ENCODE measurements at regions not wholly inside any gene's neighbourhood (a gene's known extent, or its start where the extent isn't known, plus 50 kb on each side); places are given as distances from the start of the nearest gene placed in this dataset.

DNA sequence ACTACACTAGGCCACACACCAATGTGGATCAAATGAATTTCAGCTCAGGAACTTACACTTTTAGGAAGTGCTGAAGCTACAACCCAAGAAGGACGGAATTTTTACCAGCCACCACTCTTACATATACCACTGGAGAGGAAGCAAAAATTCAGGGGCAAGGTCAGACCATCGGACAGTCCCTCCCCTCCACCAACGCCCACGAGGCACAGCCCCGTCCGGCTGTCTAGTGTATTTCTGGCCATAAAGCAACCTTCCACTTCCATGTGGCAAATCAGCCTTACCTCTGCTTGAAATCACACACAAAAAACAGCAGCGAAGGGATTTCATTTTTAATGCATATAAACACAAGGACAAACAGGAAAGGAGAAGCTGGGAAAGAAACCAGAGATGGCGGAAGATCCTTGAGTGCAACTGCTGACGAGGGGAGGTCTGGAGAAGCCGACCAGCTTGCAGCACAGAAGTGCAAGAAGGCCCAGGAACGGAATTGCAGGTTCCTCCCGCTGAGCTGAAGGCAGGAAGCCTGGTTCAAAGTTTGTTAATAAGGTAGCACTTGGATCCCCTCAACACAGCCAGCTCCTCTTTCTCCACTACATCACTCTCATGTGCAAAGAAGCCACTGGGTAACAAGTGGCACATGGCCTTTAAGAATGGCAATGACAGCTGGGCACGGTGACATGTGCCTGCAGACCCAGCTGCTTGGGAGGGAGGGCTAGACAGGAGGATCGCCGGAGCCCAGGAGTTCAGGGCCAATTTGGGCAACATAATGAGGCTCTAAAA lies 71.5 kb downstream of the SHANK2 start:
- no peaks in the 10 kb centered on the region for H3K4me1 ChIP-seq (ENCODE audit: control insufficient read depth, insufficient read depth, low read length)
- in situ Hi-C loops (cut with HindIII; ENCODE audit: low pct_unique_long_range_greater_than_20kb, low sequenced_read_pairs) = no loop called here
- no TSS peak for BruUV-seq (replicated peaks)
- no peaks in the 10 kb centered on the region for H3K36me3 ChIP-seq (ENCODE audit: control insufficient read depth, insufficient read depth, low read length)
- TF ChIP-seq SIN3A (IDR thresholded peaks at IDR 0.05; ENCODE audit: borderline replicate concordance, insufficient read depth, low read depth, low read length) = no peak
- TF ChIP-seq TCF7L2 (IDR thresholded peaks at IDR 0.05; ENCODE audit: low read depth, low read length) = no peak
- no peak for TF ChIP-seq POLR2AphosphoS5 (IDR thresholded peaks at IDR 0.05; ENCODE audit: low read depth, low read length)
- TF ChIP-seq, protein P1, sequence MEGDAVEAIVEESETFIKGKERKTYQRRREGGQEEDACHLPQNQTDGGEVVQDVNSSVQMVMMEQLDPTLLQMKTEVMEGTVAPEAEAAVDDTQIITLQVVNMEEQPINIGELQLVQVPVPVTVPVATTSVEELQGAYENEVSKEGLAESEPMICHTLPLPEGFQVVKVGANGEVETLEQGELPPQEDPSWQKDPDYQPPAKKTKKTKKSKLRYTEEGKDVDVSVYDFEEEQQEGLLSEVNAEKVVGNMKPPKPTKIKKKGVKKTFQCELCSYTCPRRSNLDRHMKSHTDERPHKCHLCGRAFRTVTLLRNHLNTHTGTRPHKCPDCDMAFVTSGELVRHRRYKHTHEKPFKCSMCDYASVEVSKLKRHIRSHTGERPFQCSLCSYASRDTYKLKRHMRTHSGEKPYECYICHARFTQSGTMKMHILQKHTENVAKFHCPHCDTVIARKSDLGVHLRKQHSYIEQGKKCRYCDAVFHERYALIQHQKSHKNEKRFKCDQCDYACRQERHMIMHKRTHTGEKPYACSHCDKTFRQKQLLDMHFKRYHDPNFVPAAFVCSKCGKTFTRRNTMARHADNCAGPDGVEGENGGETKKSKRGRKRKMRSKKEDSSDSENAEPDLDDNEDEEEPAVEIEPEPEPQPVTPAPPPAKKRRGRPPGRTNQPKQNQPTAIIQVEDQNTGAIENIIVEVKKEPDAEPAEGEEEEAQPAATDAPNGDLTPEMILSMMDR (IDR thresholded peaks at IDR 0.05) = no peak
- TF ChIP-seq, protein P2, sequence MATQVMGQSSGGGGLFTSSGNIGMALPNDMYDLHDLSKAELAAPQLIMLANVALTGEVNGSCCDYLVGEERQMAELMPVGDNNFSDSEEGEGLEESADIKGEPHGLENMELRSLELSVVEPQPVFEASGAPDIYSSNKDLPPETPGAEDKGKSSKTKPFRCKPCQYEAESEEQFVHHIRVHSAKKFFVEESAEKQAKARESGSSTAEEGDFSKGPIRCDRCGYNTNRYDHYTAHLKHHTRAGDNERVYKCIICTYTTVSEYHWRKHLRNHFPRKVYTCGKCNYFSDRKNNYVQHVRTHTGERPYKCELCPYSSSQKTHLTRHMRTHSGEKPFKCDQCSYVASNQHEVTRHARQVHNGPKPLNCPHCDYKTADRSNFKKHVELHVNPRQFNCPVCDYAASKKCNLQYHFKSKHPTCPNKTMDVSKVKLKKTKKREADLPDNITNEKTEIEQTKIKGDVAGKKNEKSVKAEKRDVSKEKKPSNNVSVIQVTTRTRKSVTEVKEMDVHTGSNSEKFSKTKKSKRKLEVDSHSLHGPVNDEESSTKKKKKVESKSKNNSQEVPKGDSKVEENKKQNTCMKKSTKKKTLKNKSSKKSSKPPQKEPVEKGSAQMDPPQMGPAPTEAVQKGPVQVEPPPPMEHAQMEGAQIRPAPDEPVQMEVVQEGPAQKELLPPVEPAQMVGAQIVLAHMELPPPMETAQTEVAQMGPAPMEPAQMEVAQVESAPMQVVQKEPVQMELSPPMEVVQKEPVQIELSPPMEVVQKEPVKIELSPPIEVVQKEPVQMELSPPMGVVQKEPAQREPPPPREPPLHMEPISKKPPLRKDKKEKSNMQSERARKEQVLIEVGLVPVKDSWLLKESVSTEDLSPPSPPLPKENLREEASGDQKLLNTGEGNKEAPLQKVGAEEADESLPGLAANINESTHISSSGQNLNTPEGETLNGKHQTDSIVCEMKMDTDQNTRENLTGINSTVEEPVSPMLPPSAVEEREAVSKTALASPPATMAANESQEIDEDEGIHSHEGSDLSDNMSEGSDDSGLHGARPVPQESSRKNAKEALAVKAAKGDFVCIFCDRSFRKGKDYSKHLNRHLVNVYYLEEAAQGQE (IDR thresholded peaks at IDR 0.05; ENCODE audit: insufficient read depth in 1 of 2, low read depth in 2 of 2, low read length in 1 of 2) = no peak
- H3K27me3 ChIP-seq (ENCODE audit: control insufficient read depth, insufficient read depth, low read length) = peaks cover 3% of the 10 kb centered on the region
- intact Hi-C loops (cut with micrococcal nuclease; ENCODE audit: unreplicated experiment) = no loop called here
- DNase-seq (ENCODE audit: low read depth, low spot score) (no peak), ATAC-seq (no peak)
- CTCF ChIA-PET = no interaction called here
- H3K4me3 ChIP-seq (ENCODE audit: low read depth in 2 of 2, low read length in 2 of 2) = no peak overlapping the region
- POLR2A ChIA-PET = no interaction called here
- H3K9me3 ChIP-seq (ENCODE audit: control insufficient read depth, insufficient read depth, low read depth, low read length) = peaks cover 12% of the 10 kb centered on the region; the same call in 1 of the 2 replicates
- H3K27ac ChIP-seq (ENCODE audit: low read length) = no peak overlapping the region

DNA sequence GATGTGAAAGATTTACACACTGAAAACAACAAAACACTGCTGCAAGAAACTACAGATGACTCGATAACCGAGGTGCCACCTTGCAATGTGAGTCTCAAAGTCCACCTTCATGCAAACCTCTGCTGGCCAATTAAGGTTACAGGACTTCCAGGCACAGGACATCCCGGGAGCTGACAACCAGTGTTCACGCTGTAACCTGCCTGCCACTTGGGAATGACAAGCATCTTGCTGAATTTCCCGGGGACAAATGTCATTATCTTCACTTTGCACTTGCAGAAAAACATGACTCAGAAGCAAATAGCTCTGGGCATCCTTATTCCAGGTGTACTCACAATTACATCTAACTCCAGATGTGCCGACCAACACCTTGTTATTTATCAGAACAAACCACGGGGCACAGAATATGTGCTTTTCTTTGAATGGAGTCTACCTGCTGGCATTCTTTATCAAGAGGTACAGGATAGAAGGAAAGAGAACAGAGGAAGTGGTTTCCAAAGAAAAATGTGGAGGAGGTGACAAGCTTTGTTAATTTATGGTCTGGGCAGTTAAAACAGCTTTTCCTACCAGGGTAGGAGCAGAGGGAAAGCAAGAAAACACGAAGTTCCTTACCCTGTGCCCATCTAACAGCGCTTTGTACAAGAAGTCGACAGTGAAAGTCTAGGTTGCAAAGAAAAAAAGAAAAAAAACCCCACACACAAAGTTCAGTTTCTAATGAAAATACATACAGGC lies 72.3 kb downstream of the SHANK2 start:
- Histone ChIP-seq H3K4me1 (ENCODE audit: control insufficient read depth, insufficient read depth, low read length) (no peaks in the 10 kb centered on the region), H3K4me3 (ENCODE audit: low read depth in 2 of 2, low read length in 2 of 2) (no peak overlapping the region), H3K36me3 (ENCODE audit: control insufficient read depth, insufficient read depth, low read length) (no peaks in the 10 kb centered on the region), H3K27me3 (ENCODE audit: control insufficient read depth, insufficient read depth, low read length) (peaks cover 3% of the 10 kb centered on the region), H3K9me3 (ENCODE audit: control insufficient read depth, insufficient read depth, low read depth, low read length) (peaks cover 12% of the 10 kb centered on the region; the same call in 1 of the 2 replicates), H3K27ac (ENCODE audit: low read length) (no peak overlapping the region)
- ChIA-PET POLR2A (no interaction called here), CTCF (no interaction called here)
- DNase-seq (ENCODE audit: low read depth, low spot score) (no peak), ATAC-seq (no peak)
- TF ChIP-seq, protein P2 (IDR thresholded peaks at IDR 0.05; ENCODE audit: insufficient read depth in 1 of 2, low read depth in 2 of 2, low read length in 1 of 2) = no peak
- no peak for TF ChIP-seq POLR2AphosphoS5 (IDR thresholded peaks at IDR 0.05; ENCODE audit: low read depth, low read length)
- no peak for TF ChIP-seq TCF7L2 (IDR thresholded peaks at IDR 0.05; ENCODE audit: low read depth, low read length)
- TF ChIP-seq, protein P1 (IDR thresholded peaks at IDR 0.05) = no peak
- no TSS peak for BruUV-seq (replicated peaks)
- intact Hi-C loops (cut with micrococcal nuclease; ENCODE audit: unreplicated experiment) = no loop called here
- in situ Hi-C loops (cut with HindIII; ENCODE audit: low pct_unique_long_range_greater_than_20kb, low sequenced_read_pairs) = no loop called here
